ENCODE measurements at regions not wholly inside any gene's neighbourhood (a gene's known extent, or its start where the extent isn't known, plus 50 kb on each side); places are given as distances from the start of the nearest gene placed in this dataset.

GRCh38 chr15:77731067-77731466, 98.4 kb upstream of the LINGO1 start (continued):
- TF ChIP-seq ATF3 (CRISPR knock-in tag; IDR thresholded peaks at IDR 0.05) = no peak

GRCh38 chr15:77727635-77728304, 95.1 kb upstream of the LINGO1 start:
- TF ChIP-seq ZNF768 (CRISPR knock-in tag; IDR thresholded peaks at IDR 0.05) = peak; percentile 16; the same call in 1 of the 2 replicates
- TF ChIP-seq, protein P1, sequence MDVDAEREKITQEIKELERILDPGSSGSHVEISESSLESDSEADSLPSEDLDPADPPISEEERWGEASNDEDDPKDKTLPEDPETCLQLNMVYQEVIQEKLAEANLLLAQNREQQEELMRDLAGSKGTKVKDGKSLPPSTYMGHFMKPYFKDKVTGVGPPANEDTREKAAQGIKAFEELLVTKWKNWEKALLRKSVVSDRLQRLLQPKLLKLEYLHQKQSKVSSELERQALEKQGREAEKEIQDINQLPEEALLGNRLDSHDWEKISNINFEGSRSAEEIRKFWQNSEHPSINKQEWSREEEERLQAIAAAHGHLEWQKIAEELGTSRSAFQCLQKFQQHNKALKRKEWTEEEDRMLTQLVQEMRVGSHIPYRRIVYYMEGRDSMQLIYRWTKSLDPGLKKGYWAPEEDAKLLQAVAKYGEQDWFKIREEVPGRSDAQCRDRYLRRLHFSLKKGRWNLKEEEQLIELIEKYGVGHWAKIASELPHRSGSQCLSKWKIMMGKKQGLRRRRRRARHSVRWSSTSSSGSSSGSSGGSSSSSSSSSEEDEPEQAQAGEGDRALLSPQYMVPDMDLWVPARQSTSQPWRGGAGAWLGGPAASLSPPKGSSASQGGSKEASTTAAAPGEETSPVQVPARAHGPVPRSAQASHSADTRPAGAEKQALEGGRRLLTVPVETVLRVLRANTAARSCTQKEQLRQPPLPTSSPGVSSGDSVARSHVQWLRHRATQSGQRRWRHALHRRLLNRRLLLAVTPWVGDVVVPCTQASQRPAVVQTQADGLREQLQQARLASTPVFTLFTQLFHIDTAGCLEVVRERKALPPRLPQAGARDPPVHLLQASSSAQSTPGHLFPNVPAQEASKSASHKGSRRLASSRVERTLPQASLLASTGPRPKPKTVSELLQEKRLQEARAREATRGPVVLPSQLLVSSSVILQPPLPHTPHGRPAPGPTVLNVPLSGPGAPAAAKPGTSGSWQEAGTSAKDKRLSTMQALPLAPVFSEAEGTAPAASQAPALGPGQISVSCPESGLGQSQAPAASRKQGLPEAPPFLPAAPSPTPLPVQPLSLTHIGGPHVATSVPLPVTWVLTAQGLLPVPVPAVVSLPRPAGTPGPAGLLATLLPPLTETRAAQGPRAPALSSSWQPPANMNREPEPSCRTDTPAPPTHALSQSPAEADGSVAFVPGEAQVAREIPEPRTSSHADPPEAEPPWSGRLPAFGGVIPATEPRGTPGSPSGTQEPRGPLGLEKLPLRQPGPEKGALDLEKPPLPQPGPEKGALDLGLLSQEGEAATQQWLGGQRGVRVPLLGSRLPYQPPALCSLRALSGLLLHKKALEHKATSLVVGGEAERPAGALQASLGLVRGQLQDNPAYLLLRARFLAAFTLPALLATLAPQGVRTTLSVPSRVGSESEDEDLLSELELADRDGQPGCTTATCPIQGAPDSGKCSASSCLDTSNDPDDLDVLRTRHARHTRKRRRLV (CRISPR knock-in tag; IDR thresholded peaks at IDR 0.05) = no peak
- H3K27me3 ChIP-seq (ENCODE audit: control insufficient read depth in 1 of 2, insufficient read depth in 2 of 2, low read length in 2 of 2) = peaks cover 0 to 2% of the 10 kb centered on the region in 2 experiments; a peak in 2 of 5 replicates
- in situ Hi-C loops (cut with HindIII; ENCODE audit: extremely low pct_ligation_motif_present, low pct_unique_long_range_greater_than_20kb) = no loop called here
- H2AFZ ChIP-seq (ENCODE audit: low read length) = no peak overlapping the region
- H3K4me1 ChIP-seq (ENCODE audit: insufficient read depth, low read length) = no peaks in the 10 kb centered on the region
- H3K27ac ChIP-seq (ENCODE audit: extremely low read length, insufficient read depth, low read length) = no peak overlapping the region
- H3K4me2 ChIP-seq (ENCODE audit: low read depth, low read length) = no peak overlapping the region
- no peaks in the 10 kb centered on the region for H3K9me3 ChIP-seq (ENCODE audit: low read length)
- H3K4me3 ChIP-seq (replicated peaks in 1 of 3; ENCODE audit: insufficient read depth in 1 of 3, low read depth in 2 of 3, low read length in 3 of 3) = no peak overlapping the region
- H4K20me1 ChIP-seq (ENCODE audit: insufficient read depth, low read length) = no peaks in the 10 kb centered on the region
- ATAC-seq = no peak
- no peak for FAIRE-seq
- ChIA-PET CTCF (ENCODE audit: low intra/inter-chr PET ratio, low total read pairs) (no interaction called here), POLR2A (no interaction called here)
- WGBS (ENCODE audit: low lambda C conversion rate) = 7% methylated on average over 3 of the region's 7 CpGs
- BruUV-seq (replicated peaks) = no TSS peak
- H3K36me3 ChIP-seq (replicated peaks in 1 of 2; ENCODE audit: control insufficient read depth in 1 of 2, insufficient read depth in 2 of 2, low read length in 2 of 2) = no peaks in the 10 kb centered on the region
- no peak overlapping the region for H3K9ac ChIP-seq (ENCODE audit: insufficient read depth, low read depth, low read length)
- DNase-seq (ENCODE audit: low spot score) = no peak
- intact Hi-C loops (cut with micrococcal nuclease; ENCODE audit: unreplicated experiment) = no loop called here
- no peaks in the 10 kb centered on the region for H3K79me2 ChIP-seq (ENCODE audit: insufficient read depth, low read length)
